Parathyroid adenoma (tissue), 2 donors: ENCODE measurements at regions not wholly inside any gene's neighbourhood (a gene's known extent, or its start where the extent isn't known, plus 50 kb on each side); places are given as distances from the start of the nearest gene placed in this dataset.

ENCODE experiments used
- H2AFZ ChIP-seq: fragments of 300-600 bp; sonication (generic); one replicate; pipeline ENCODE4 v1.7.0; 2017; ENCODE audit warnings: antibody characterized with exemption, mild to moderate bottlenecking
- H3K27ac ChIP-seq: fragments of 300-600 bp; sonication (generic); one replicate; pipeline ENCODE4 v1.7.0; 2017
- H3K27me3 ChIP-seq: fragments of 300-600 bp; sonication (generic); one replicate; pipeline ENCODE4 v1.7.0; 2017; ENCODE audit warnings: low read length; ENCODE audit not compliant: control insufficient read depth, insufficient read depth
- H3K36me3 ChIP-seq: fragments of 300-600 bp; sonication (generic); one replicate; pipeline ENCODE4 v1.7.0; 2017; ENCODE audit warnings: low read length; ENCODE audit not compliant: control insufficient read depth, insufficient read depth
- H3K4me1 ChIP-seq: fragments of 300-600 bp; sonication (generic); one replicate; pipeline ENCODE4 v1.7.0; 2017; ENCODE audit warnings: control low read depth
- H3K4me2 ChIP-seq: fragments of 300-600 bp; sonication (generic); one replicate; pipeline ENCODE4 v1.7.0; 2017; ENCODE audit warnings: low read length
- H3K4me3 ChIP-seq: fragments of 300-600 bp; sonication (generic); one replicate; pipeline ENCODE4 v1.7.0; 2017; ENCODE audit warnings: low read depth, low read length
- H3K79me2 ChIP-seq: fragments of 300-600 bp; sonication (generic); one replicate; pipeline ENCODE4 v1.7.0; 2017; ENCODE audit warnings: control low read depth
- H3K9ac ChIP-seq: fragments of 300-600 bp; sonication (generic); one replicate; pipeline ENCODE4 v1.7.0; 2017; ENCODE audit warnings: mild to moderate bottlenecking
- H3K9me3 ChIP-seq: fragments of 300-600 bp; sonication (generic); one replicate; pipeline ENCODE4 v1.7.0; 2017; ENCODE audit warnings: low read length; ENCODE audit not compliant: control insufficient read depth
- CTCF ChIP-seq: fragments of 300-600 bp; sonication (generic); IDR thresholded peaks from one replicate; pipeline ENCODE4 v1.7.0; 2017; ENCODE audit warnings: antibody characterized with exemption, mild to moderate bottlenecking
- donor health status: primary hyperparathyroidism.

- Histone ChIP-seq H3K4me2 (no peak overlapping the region), H3K36me3 (no peaks in the 10 kb centered on the region), H3K27ac (no peak overlapping the region), H3K4me1 (no peaks in the 10 kb centered on the region), H3K27me3 (no peaks in the 10 kb centered on the region), H3K9ac (no peak overlapping the region), H3K79me2 (no peaks in the 10 kb centered on the region), H3K9me3 (no peaks in the 10 kb centered on the region), H3K4me3 (no peak overlapping the region), H2AFZ (no peak overlapping the region)
- TF ChIP-seq CTCF, result no peak
Measured at GRCh38 chr10:84763965-84764364, 435.6 kb downstream of the CCSER2 start.

- Histone ChIP-seq H3K79me2 (no peaks in the 10 kb centered on the region), H3K36me3 (no peaks in the 10 kb centered on the region), H3K9me3 (no peaks in the 10 kb centered on the region), H3K9ac (no peak overlapping the region), H3K4me3 (no peak overlapping the region), H2AFZ (no peak overlapping the region), H3K27ac (no peak overlapping the region), H3K27me3 (no peaks in the 10 kb centered on the region), H3K4me2 (no peak overlapping the region), H3K4me1 (no peaks in the 10 kb centered on the region)
- TF ChIP-seq CTCF, result no peak
Measured at GRCh38 chr10:84765086-84765485, 436.7 kb downstream of the CCSER2 start.

GRCh38 chr10:84765656-84766055, 437.3 kb downstream of the CCSER2 start:
- H2AFZ ChIP-seq, result no peak overlapping the region
- no peaks in the 10 kb centered on the region for H3K4me1 ChIP-seq
- H3K79me2 ChIP-seq, result no peaks in the 10 kb centered on the region
- no peak overlapping the region for H3K27ac ChIP-seq
- H3K27me3 ChIP-seq, result no peaks in the 10 kb centered on the region
- H3K36me3 ChIP-seq, result no peaks in the 10 kb centered on the region
- no peak overlapping the region for H3K9ac ChIP-seq
- no peaks in the 10 kb centered on the region for H3K9me3 ChIP-seq
- no peak overlapping the region for H3K4me2 ChIP-seq
- no peak overlapping the region for H3K4me3 ChIP-seq
- TF ChIP-seq CTCF, result no peak

- no peak overlapping the region for H3K4me3 ChIP-seq
- no peak overlapping the region for H3K27ac ChIP-seq
- TF ChIP-seq CTCF, result no peak
- no peaks in the 10 kb centered on the region for H3K27me3 ChIP-seq
- no peaks in the 10 kb centered on the region for H3K79me2 ChIP-seq
- no peak overlapping the region for H2AFZ ChIP-seq
- no peaks in the 10 kb centered on the region for H3K4me1 ChIP-seq
- H3K4me2 ChIP-seq, result no peak overlapping the region
- no peak overlapping the region for H3K9ac ChIP-seq
- H3K36me3 ChIP-seq, result no peaks in the 10 kb centered on the region
- H3K9me3 ChIP-seq, result no peaks in the 10 kb centered on the region
Measured at GRCh38 chr10:84766923-84767322, 438.5 kb downstream of the CCSER2 start.

- Histone ChIP-seq H3K79me2 (no peaks in the 10 kb centered on the region), H2AFZ (no peak overlapping the region), H3K4me3 (no peak overlapping the region), H3K27me3 (no peaks in the 10 kb centered on the region), H3K9ac (no peak overlapping the region), H3K36me3 (no peaks in the 10 kb centered on the region), H3K9me3 (no peaks in the 10 kb centered on the region), H3K4me2 (no peak overlapping the region), H3K27ac (no peak overlapping the region), H3K4me1 (no peaks in the 10 kb centered on the region)
- no peak for TF ChIP-seq CTCF
Measured at GRCh38 chr10:84768132-84768531, 439.7 kb downstream of the CCSER2 start.
